GM19023 (cell line): ENCODE measurements at regions not wholly inside any gene's neighbourhood (a gene's known extent, or its start where the extent isn't known, plus 50 kb on each side); places are given as distances from the start of the nearest gene placed in this dataset.

Experiments
- ATAC-seq: cut with Tn5 transposase; IDR thresholded peaks from one replicate; pipeline ENCODE4 v1.9.1; 2021; ENCODE audit warnings: mild to moderate bottlenecking, moderate library complexity; ENCODE audit not compliant: unreplicated experiment

- ATAC-seq, result no peak
These were observed 108.0 kb upstream of the LSM8 start for GRCh38 chr7:118075936-118076335.

- no peak for ATAC-seq
These were observed 107.4 kb upstream of the LSM8 start for GRCh38 chr7:118076564-118076963.

- ATAC-seq, result no peak
These were observed 105.9 kb upstream of the LSM8 start for GRCh38 chr7:118078015-118078414.

GRCh38 chr7:118079369-118079768, 104.6 kb upstream of the LSM8 start:
- ATAC-seq, result no peak

GRCh38 chr7:118080947-118081346, 103.0 kb upstream of the LSM8 start:
- ATAC-seq, result peak; percentile 97

- ATAC-seq, result no peak
These were observed 101.5 kb upstream of the LSM8 start for GRCh38 chr7:118082506-118082905.

GRCh38 chr7:118085000-118085399, 99.0 kb upstream of the LSM8 start:
- no peak for ATAC-seq

GRCh38 chr7:118087126-118087525, 96.8 kb upstream of the LSM8 start:
- ATAC-seq, result no peak

GRCh38 chr7:118094044-118094443, 89.9 kb upstream of the LSM8 start:
- ATAC-seq, result no peak

GRCh38 chr7:118104812-118105441, 79.0 kb upstream of the LSM8 start:
- ATAC-seq, result no peak

- ATAC-seq, result no peak
These were observed 74.4 kb upstream of the LSM8 start for GRCh38 chr7:118109607-118110006.

- ATAC-seq, result no peak
These were observed 73.6 kb upstream of the LSM8 start for GRCh38 chr7:118110178-118110925.

- ATAC-seq, result no peak
These were observed 72.6 kb upstream of the LSM8 start for GRCh38 chr7:118111347-118111746.

GRCh38 chr7:118114175-118114574, 69.8 kb upstream of the LSM8 start:
- ATAC-seq, result no peak

- ATAC-seq, result peak; percentile 55
These were observed 54.7 kb upstream of the LSM8 start for GRCh38 chr7:118129041-118129795.

- no peak for ATAC-seq
These were observed 51.2 kb upstream of the LSM8 start for GRCh38 chr7:118132764-118133163.
